NT2/D1 (cell line): ENCODE measurements at regions not wholly inside any gene's neighbourhood (a gene's known extent, or its start where the extent isn't known, plus 50 kb on each side); places are given as distances from the start of the nearest gene placed in this dataset.

Experiments
- DNase-seq: peaks from one replicate; pipeline ENCODE4 v3.0.0-alpha.2; 2011; ENCODE audit warnings: low read depth, low spot score
- H3K27me3 ChIP-seq: 2 replicates; pipeline ENCODE4 v1.6.0; 2011; ENCODE audit warnings: mild to moderate bottlenecking; ENCODE audit not compliant: insufficient read length, insufficient read depth
- H3K36me3 ChIP-seq: 2 replicates; pipeline ENCODE4 v1.6.1; 2011; ENCODE audit warnings: mild to moderate bottlenecking, low read length, mixed read lengths; ENCODE audit not compliant: insufficient read depth, insufficient read length
- H3K4me1 ChIP-seq: 2 replicates; pipeline ENCODE4 v1.5.1; 2011; ENCODE audit not compliant: insufficient read depth, insufficient read length
- H3K4me3 ChIP-seq: 2 replicates; pipeline ENCODE4 v1.5.1; 2011; ENCODE audit warnings: low read depth; ENCODE audit not compliant: insufficient read length
- H3K9ac ChIP-seq: 2 replicates; pipeline ENCODE4 v1.6.0; 2011; ENCODE audit warnings: low read depth; ENCODE audit not compliant: insufficient read length
- H3K9me3 ChIP-seq: 2 replicates; pipeline ENCODE4 v1.5.1; 2011; ENCODE audit warnings: mild to moderate bottlenecking, low read length; ENCODE audit not compliant: insufficient read depth
- SUZ12 ChIP-seq: IDR thresholded peaks from 2 replicates; pipeline ENCODE4 v1.6.1; 2011; ENCODE audit not compliant: insufficient read length, insufficient read depth; ENCODE audit errors: extremely low read depth
- YY1 ChIP-seq: IDR thresholded peaks from 2 replicates; pipeline ENCODE4 v1.6.1; 2011; ENCODE audit not compliant: insufficient read length, insufficient read depth
- ZNF274 ChIP-seq: IDR thresholded peaks from 2 replicates; pipeline ENCODE4 v1.6.1; 2011; ENCODE audit warnings: mild to moderate bottlenecking, low read depth, low read length

- peaks cover 18% of the 10 kb centered on the region for H3K9me3 ChIP-seq
- peaks cover 21% of the 10 kb centered on the region for H3K4me1 ChIP-seq
- peak; percentile 51 for DNase-seq
- peak overlapping the region; percentile 45 for H3K9ac ChIP-seq
- H3K36me3 ChIP-seq: no peaks in the 10 kb centered on the region
- no peak overlapping the region for H3K4me3 ChIP-seq
- TF ChIP-seq YY1 (no peak), ZNF274 (no peak), SUZ12 (no peak)
- no peaks in the 10 kb centered on the region for H3K27me3 ChIP-seq
These were observed 111.0 kb upstream of the LHX5 start for GRCh38 chr12:113582521-113583218.

GRCh38 chr12:113581342-113581741, 109.7 kb upstream of the LHX5 start:
- H3K27me3 ChIP-seq: no peaks in the 10 kb centered on the region
- no peak for DNase-seq
- TF ChIP-seq YY1: no peak
- no peak for TF ChIP-seq SUZ12
- H3K36me3 ChIP-seq: no peaks in the 10 kb centered on the region
- peaks cover 18% of the 10 kb centered on the region for H3K9me3 ChIP-seq
- H3K4me1 ChIP-seq: peaks cover 18% of the 10 kb centered on the region
- no peak overlapping the region for H3K4me3 ChIP-seq
- H3K9ac ChIP-seq: no peak overlapping the region

- Histone ChIP-seq H3K9ac (no peak overlapping the region), H3K4me1 (peaks cover 18% of the 10 kb centered on the region), H3K36me3 (no peaks in the 10 kb centered on the region), H3K9me3 (peaks cover 18% of the 10 kb centered on the region), H3K27me3 (no peaks in the 10 kb centered on the region), H3K4me3 (no peak overlapping the region)
- DNase-seq: no peak
- no peak for TF ChIP-seq YY1
- TF ChIP-seq ZNF274: no peak
- no peak for TF ChIP-seq SUZ12
These were observed 108.8 kb upstream of the LHX5 start for GRCh38 chr12:113580437-113580836.

- Histone ChIP-seq H3K27me3 (no peaks in the 10 kb centered on the region), H3K4me3 (no peak overlapping the region), H3K36me3 (no peaks in the 10 kb centered on the region), H3K4me1 (peaks cover 14% of the 10 kb centered on the region), H3K9me3 (peaks cover 18% of the 10 kb centered on the region), H3K9ac (no peak overlapping the region)
- DNase-seq: no peak
- no peak for TF ChIP-seq ZNF274
- TF ChIP-seq SUZ12: no peak
- no peak for TF ChIP-seq YY1
These were observed 105.9 kb upstream of the LHX5 start for GRCh38 chr12:113577464-113578129.

- H3K27me3 ChIP-seq: no peaks in the 10 kb centered on the region
- no peak overlapping the region for H3K4me3 ChIP-seq
- peaks cover 6% of the 10 kb centered on the region for H3K4me1 ChIP-seq
- no peak overlapping the region for H3K9ac ChIP-seq
- peaks cover 4% of the 10 kb centered on the region; the same call in 1 of the 2 replicates for H3K9me3 ChIP-seq
- no peak for TF ChIP-seq SUZ12
- TF ChIP-seq ZNF274: no peak
- TF ChIP-seq YY1: no peak
- DNase-seq: no peak
- no peaks in the 10 kb centered on the region for H3K36me3 ChIP-seq
These were observed 103.7 kb upstream of the LHX5 start for GRCh38 chr12:113575386-113575785.

- peaks cover 4% of the 10 kb centered on the region for H3K27me3 ChIP-seq
- H3K4me3 ChIP-seq: no peak overlapping the region
- H3K9me3 ChIP-seq: no peaks in the 10 kb centered on the region; the same call in 1 of the 2 replicates
- no peaks in the 10 kb centered on the region for H3K36me3 ChIP-seq
- H3K4me1 ChIP-seq: peaks cover 6% of the 10 kb centered on the region
- no peak for DNase-seq
- no peak for TF ChIP-seq YY1
- no peak for TF ChIP-seq ZNF274
- TF ChIP-seq SUZ12: no peak
- no peak overlapping the region for H3K9ac ChIP-seq
These were observed 101.5 kb upstream of the LHX5 start for GRCh38 chr12:113573148-113573547.

- Histone ChIP-seq H3K9me3 (no peaks in the 10 kb centered on the region; the same call in 1 of the 2 replicates), H3K4me1 (peaks cover 2% of the 10 kb centered on the region), H3K36me3 (no peaks in the 10 kb centered on the region), H3K9ac (no peak overlapping the region), H3K4me3 (no peak overlapping the region), H3K27me3 (peaks cover 4% of the 10 kb centered on the region)
- TF ChIP-seq SUZ12: no peak
- TF ChIP-seq ZNF274: no peak
- TF ChIP-seq YY1: no peak
- DNase-seq: no peak
These were observed 100.0 kb upstream of the LHX5 start for GRCh38 chr12:113571713-113572112.
